GM12878 (cell line): ENCODE measurements at regions not wholly inside any gene's neighbourhood (a gene's known extent, or its start where the extent isn't known, plus 50 kb on each side); places are given as distances from the start of the nearest gene placed in this dataset.

Experiments
- RCOR1 ChIP-seq: conservative IDR thresholded peaks from 2 replicates; pipeline ENCODE4 v1.6.1; 2012; ENCODE audit warnings: low read depth, low read length, improper control_type of control experiment
- SIN3A ChIP-seq: IDR thresholded peaks from 2 replicates; pipeline ENCODE4 v1.6.1; 2012; ENCODE audit warnings: low read depth, low read length, improper control_type of control experiment
- TF ChIP-seq, protein P1 (sequence below), 3 experiments: IDR thresholded peaks in 2 of 3; conservative IDR thresholded peaks in 1 of 3; 2 replicates each; pipeline ENCODE4 v1.5.1; 2011; ENCODE audit warnings: low read depth in 3 of 3, low read length in 3 of 3, mild to moderate bottlenecking in 3 of 3, control low read depth in 2 of 3, moderate library complexity in 2 of 3, inconsistent platforms in 1 of 3, mixed read lengths in 1 of 3; ENCODE audit not compliant: control insufficient read depth in 2 of 3, insufficient read depth in 1 of 3; ENCODE audit errors: extremely low read depth in 1 of 3

DNA sequence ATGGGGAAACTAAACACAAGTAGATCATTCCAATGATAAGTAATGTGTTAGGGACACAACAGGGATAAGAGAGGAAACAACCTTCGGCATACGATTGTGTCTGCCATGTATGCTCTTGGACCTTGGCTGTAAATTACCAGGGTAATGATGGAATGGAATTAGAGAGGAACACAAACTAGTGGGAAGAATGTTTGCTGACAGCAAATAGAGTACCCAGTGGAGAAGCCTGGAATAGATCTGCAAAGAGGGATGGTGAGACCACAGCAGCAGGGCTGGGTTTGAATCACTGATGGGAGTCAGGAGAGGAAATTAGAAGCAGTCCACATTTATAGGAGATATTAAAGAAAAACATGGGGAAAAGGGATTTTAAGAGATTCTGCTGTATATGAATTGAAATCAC, 172.8 kb downstream of the LRIG3 start:
- TF ChIP-seq, protein P1, sequence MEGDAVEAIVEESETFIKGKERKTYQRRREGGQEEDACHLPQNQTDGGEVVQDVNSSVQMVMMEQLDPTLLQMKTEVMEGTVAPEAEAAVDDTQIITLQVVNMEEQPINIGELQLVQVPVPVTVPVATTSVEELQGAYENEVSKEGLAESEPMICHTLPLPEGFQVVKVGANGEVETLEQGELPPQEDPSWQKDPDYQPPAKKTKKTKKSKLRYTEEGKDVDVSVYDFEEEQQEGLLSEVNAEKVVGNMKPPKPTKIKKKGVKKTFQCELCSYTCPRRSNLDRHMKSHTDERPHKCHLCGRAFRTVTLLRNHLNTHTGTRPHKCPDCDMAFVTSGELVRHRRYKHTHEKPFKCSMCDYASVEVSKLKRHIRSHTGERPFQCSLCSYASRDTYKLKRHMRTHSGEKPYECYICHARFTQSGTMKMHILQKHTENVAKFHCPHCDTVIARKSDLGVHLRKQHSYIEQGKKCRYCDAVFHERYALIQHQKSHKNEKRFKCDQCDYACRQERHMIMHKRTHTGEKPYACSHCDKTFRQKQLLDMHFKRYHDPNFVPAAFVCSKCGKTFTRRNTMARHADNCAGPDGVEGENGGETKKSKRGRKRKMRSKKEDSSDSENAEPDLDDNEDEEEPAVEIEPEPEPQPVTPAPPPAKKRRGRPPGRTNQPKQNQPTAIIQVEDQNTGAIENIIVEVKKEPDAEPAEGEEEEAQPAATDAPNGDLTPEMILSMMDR (IDR thresholded peaks at IDR 0.05 in 2 of 3, conservative IDR thresholded peaks at IDR 0.05 in 1 of 3; ENCODE audit: control insufficient read depth in 2 of 3, extremely low read depth in 1 of 3, insufficient read depth in 1 of 3, low read depth in 3 of 3, low read length in 3 of 3) = no peak
- no peak for TF ChIP-seq SIN3A
- no peak for TF ChIP-seq RCOR1
